Caki2 (cell line): ENCODE measurements at regions not wholly inside any gene's neighbourhood (a gene's known extent, or its start where the extent isn't known, plus 50 kb on each side); places are given as distances from the start of the nearest gene placed in this dataset.
"Not testable (repeated sequence)": the region's sequence is repeated elsewhere in the genome, so short reads cannot be mapped to it uniquely, and the experiment has no call there.

ENCODE experiments used
- DNase-seq: peaks from one replicate; pipeline ENCODE4 v3.0.0-alpha.2; 2015; ENCODE audit warnings: low read depth
- in situ Hi-C: cut with HindIII; loops from 2 replicates; pipeline ENCODE4 v1.10.0; 2016; ENCODE audit warnings: low sequenced_read_pairs, low pct_unique_long_range_greater_than_20kb, mixed read lengths

- DNase-seq, result no peak
- in situ Hi-C loops, result no loop called here
These were observed 554.4 kb downstream of the RAB28 start for GRCh38 chr4:12929784-12930183.

DNA sequence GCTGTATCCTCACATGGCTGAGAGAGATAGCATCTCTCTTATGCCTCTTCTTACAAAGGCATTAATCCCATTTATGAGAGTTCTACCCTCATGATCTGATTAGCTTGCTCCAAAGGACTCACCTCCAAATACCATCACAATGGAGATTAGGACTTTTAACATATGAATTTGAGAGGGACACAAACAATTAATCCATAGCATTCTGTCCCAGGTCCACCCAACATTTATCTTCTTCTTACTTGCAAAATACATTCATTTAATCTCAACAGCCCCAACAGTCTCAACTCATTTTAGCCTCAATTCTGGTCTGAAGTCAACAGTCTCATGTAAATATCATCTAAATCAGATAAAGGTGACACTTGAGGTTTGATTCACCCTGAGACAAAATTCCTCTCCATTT, 555.4 kb downstream of the RAB28 start:
- in situ Hi-C loops, result no loop called here
- no peak for DNase-seq

- DNase-seq, result no peak
- in situ Hi-C loops, result no loop called here
These were observed 557.7 kb downstream of the RAB28 start for GRCh38 chr4:12926189-12927066.

DNA sequence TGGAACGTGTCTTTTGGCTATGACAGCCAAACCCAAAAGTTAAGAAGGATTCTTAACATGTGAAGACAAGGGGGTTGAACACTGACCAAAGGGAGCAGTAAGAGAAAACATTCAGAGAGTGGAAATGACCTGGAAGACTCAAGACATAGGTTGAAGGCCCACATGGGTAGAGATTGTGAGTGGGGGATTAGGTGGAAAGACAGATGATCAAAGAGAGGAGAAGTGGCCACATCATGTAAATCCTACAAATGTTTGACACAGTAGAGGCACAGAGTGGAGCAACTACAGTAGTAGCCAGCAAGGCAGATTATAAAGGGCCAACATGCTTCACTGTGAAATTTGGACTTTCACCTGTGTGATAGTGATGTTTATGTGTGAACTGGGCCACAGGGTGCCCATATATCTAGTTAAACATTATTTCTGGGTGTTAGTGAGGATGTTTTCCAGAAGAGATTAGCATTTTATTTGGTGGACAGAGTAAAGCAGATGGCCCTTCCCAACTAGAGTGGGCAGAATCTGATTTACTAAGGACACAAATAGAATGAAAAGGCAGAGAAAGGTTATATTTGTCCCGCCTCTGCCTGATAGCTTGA, 559.3 kb downstream of the RAB28 start:
- in situ Hi-C loops, result no loop called here
- DNase-seq, result no peak

GRCh38 chr4:12924253-12924652, 559.9 kb downstream of the RAB28 start:
- in situ Hi-C loops, result no loop called here
- no peak for DNase-seq

GRCh38 chr4:12912896-12913418, 571.2 kb downstream of the RAB28 start:
- in situ Hi-C loops, result no loop called here

GRCh38 chr4:12911750-12912358, 572.3 kb downstream of the RAB28 start:
- DNase-seq, result no peak
- in situ Hi-C loops, result no loop called here

More at GRCh38 chr4:12912896-12913418, 571.2 kb downstream of the RAB28 start:
- no peak for DNase-seq

DNA sequence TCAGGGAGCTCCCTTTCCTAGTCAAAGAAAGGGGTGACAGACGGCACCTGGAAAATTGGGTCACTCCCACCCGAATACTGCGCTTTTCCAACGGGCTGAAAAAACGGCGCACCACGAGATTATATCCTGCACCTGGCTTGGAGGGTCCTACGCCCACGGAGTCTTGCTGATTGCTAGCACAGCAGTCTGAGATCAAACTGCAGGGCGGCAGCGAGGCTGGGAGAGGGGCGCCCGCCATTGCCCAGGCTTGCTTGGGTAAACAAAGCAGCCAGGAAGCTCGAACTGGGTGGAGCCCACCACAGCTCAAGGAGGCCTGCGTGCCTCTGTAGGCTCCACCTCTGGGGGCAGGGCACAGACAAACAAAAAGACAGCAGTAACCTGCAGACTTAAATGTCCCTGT, 580.5 kb downstream of the RAB28 start:
- in situ Hi-C loops, result not testable (repeated sequence)

GRCh38 chr4:12902735-12903134, 581.4 kb downstream of the RAB28 start:
- DNase-seq, result no peak
- in situ Hi-C loops, result no loop called here

More for the DNA sequence above, 580.5 kb downstream of the RAB28 start:
- not testable (repeated sequence) for DNase-seq

DNA sequence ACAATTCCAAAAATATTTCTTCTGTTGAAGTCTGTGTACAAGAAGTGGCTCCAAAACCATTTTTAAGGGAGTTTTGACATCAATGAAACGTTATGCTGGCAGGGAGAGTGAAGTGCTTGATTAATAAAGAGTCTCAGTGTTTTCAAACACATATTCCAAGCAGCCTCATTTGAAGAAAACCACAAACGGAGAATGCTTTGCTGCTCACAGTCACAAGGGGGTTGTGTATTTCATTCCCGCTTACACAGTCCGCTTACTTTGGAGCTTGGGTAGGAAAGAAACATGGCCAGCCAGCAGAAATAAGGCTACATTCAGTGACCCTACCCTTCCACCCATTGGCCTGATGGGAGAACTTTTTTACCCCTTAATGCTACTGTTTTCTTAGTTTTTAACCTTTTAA, 586.2 kb downstream of the RAB28 start:
- no peak for DNase-seq
- in situ Hi-C loops, result no loop called here

DNA sequence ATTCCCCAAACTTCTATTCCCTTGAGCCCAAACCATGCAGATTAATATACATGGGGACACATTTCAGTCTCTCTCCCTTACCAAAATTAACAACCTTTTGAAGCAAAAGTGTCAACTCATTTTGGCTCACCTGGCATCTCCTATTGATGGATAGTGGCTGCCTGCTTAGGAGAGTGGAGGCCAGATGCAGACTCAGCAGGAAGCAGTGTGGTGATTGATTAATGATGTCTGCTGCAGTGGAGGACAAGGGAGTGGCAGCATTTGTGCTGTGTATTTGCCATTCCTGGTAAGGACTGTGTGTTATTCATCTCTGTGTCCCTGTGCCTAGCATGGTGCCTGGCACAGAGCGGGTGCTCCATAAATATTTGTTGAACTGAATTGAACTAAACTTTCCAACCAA, 590.1 kb downstream of the RAB28 start:
- in situ Hi-C loops, result no loop called here
- no peak for DNase-seq

DNA sequence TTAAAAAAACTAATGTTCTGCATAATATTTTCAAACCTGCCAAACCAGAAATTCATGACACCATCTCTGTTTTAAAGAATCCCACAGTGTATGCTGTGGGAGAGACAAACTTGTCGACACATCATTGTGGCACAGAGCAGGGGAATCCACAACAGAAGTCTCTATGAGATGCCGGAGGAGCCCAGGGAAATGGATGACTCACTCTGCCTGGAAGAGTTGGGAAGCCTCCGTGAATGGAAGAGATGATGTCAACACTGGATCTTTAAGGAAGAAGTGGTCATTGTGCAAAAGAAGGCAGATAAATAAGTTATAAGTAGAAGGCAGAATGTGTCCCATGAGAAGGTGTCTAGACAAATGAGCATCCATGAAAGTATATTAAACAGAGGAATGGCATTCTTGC, 595.1 kb downstream of the RAB28 start:
- DNase-seq, result no peak
- in situ Hi-C loops, result no loop called here

DNA sequence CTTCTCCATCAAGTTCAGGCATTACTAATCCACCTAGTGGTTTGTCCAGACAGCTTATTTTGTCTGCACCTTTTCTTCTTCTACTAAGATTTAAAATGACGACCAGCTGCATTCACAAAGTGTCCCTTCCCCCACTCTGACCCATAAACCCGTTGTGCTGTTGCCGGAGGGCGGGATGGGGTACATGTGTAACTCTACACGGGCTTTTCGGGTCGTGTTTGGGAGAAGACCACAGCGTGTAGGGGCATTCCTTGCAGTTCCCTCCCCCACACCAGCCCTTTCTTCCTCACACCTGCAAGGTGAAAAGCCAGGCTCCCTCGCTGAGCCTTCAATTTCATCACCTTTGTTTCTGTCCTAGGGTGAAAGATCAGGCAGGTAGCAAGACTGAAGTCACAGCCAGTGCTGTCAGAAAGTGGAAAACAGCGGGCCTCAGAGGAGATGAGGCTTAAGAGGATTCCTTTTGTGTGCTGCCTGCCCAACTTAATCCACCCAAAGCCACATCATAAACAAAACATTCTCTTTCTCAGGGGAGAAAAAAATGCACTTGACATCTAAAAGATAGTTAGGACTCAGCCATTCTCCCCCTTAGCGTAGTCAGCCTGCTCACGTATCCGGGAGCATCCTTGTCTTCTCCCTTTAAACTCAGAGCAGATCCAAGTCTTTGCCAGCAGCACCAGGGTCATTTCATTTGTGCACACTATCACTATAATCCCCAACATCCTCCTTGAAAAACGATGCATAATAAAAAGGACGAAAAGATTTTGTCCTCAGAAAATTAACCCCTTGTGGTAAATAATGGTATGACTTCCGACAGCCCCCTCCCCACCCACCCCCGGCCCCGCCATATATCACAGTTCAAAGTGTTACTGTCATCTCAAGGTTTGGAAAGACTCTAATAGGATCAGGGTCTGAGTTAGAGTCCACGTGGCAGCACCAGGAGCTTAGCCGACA, 599.0 kb downstream of the RAB28 start:
- in situ Hi-C loops, result no loop called here
- DNase-seq, result no peak

DNA sequence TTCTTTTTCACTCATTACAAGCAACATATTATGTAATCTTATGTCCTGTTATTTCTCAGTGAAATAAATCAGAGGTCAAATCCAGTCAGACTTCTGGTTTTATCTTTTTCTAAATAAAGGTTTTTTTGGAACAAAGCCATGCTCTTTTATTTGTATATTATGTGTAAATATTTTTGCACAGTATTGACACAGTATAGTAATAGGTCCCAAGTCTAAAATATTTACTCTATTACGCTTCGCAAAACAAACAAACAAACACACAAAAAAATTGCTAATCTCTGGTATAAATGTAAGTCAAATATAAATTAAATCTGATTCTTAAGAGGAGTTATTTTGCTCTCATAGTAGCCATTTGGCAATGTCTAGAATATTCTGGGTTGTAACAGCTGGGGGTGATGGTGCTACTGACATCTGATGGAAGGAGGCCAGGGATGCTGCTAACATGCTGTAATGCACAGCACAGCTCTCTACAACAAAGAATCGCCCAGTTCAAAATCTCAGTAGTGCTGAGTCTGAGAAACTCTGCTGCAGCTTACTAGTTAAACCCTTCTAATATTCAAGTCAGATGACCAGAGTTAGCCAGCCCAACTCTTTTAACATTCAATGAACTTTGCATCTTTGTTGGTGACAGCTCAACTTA, 602.1 kb downstream of the RAB28 start:
- in situ Hi-C loops, result no loop called here
- DNase-seq, result no peak

- in situ Hi-C loops, result no loop called here
- no peak for DNase-seq
These were observed 603.3 kb downstream of the RAB28 start for GRCh38 chr4:12880844-12881243.

DNA sequence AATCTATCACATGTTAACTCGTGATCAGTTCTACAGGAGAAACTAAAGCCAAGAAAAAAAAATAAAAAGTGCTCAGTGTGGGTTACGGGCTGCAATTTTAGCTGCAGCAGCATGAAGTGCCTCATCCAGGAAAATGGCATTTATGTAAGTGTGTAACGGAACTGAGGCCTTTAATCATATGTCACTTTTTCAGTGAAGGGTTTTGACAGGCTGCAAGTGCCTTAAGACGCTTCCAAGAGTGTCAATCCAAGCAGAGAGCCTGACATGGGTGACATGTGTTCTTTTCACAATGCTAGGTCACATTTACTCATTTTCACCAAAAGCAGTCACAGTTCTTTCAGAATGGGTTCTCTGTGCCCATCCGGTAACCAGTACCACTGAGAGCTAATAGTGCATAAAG, 604.6 kb downstream of the RAB28 start:
- in situ Hi-C loops, result no loop called here
- no peak for DNase-seq

DNA sequence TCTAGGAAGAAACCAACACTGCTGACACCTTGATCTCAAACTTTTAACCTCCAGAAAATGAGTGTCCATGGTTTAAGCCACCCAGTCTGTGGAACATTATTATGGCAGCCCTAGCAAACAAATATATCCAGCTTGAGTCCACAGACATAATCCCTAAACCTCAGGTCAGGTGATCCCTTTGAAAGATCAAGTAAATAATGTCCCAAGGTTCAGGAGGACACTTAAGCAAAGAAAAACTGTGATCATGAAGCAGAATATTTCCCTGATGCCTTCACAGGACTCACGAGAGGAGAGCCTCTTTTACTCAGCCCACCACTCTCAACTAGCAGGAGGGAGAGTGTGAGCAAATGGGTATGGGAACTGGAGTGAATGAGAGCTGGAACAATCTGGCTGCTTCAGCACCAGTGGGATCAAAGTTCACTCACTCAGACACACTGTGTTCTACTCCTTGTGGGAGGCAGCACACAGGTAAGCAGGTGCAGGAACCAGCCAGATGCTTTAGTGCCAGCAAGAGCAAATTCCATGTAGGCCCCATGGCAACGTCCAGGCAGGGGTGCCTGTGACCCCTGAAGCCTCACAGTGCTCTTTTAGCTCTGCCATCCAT, 608.4 kb downstream of the RAB28 start:
- no peak for DNase-seq
- in situ Hi-C loops, result no loop called here
